ENCODE measurements at regions not wholly inside any gene's neighbourhood (a gene's known extent, or its start where the extent isn't known, plus 50 kb on each side); places are given as distances from the start of the nearest gene placed in this dataset.

GRCh38 chr5:87951661-87952060 is 317.0 kb downstream of the TMEM161B start:
- TF ChIP-seq CTCF (IDR thresholded peaks at IDR 0.05; ENCODE audit: insufficient read depth, low read depth, low read length) = no peak
- TF ChIP-seq EZH2 (IDR thresholded peaks at IDR 0.05; ENCODE audit: insufficient read depth, low read length) = no peak
